H1 (cell line): ENCODE measurements at regions not wholly inside any gene's neighbourhood (a gene's known extent, or its start where the extent isn't known, plus 50 kb on each side); places are given as distances from the start of the nearest gene placed in this dataset.

Source experiments
- CTCF ChIA-PET: fragments of 300-600 bp; sonication (Branson Sonifier 250); formaldehyde crosslinking; loops from one replicate; lab custom pipeline; 2021; ENCODE audit not compliant: partially characterized antibody; lab: Charles Lee
- POLR2A ChIA-PET: fragments of 300-600 bp; sonication (Branson Sonifier 250); formaldehyde crosslinking; loops from one replicate; lab custom pipeline; 2021; ENCODE audit warnings: inconsistent platforms; ENCODE audit not compliant: partially characterized antibody; lab: Charles Lee
- DNase-seq, 2 experiments: peaks; one replicate each; pipeline versions ENCODE4 v3.0.0 to v3.0.0-alpha.2; 2010 to 2022; ENCODE audit warnings: low spot score in 2 of 2, low read depth in 1 of 2, mixed read lengths in 1 of 2
- FAIRE-seq: peaks from 2 replicates; lab custom pipeline; 2011; peaks lifted over from hg19 to GRCh38; lab: Jason Lieb, UNC
- H2AFZ ChIP-seq: 2 replicates; pipeline ENCODE4 v1.8.1; 2012; ENCODE audit warnings: low read length, inconsistent platforms
- H2AK5ac ChIP-seq: 2 replicates; pipeline ENCODE4 v1.6.1; 2013; ENCODE audit warnings: low read depth, low read length
- H2BK120ac ChIP-seq: replicated peaks from 2 replicates; pipeline ENCODE3; 2013; ENCODE audit warnings: low read depth, low read length, inconsistent platforms
- H2BK12ac ChIP-seq: 2 replicates; pipeline ENCODE4 v1.6.1; 2013; ENCODE audit warnings: low read depth, low read length
- H2BK15ac ChIP-seq: 2 replicates; pipeline ENCODE4 v1.6.1; 2013; ENCODE audit warnings: low read length
- H2BK20ac ChIP-seq: 2 replicates; pipeline ENCODE4 v1.6.1; 2013; ENCODE audit warnings: low read length
- H2BK5ac ChIP-seq: 2 replicates; pipeline ENCODE4 v1.6.1; 2013; ENCODE audit warnings: low read depth, low read length
- H3K14ac ChIP-seq: 2 replicates; pipeline ENCODE4 v1.6.1; 2013; ENCODE audit warnings: inconsistent platforms; ENCODE audit not compliant: insufficient read length
- H3K18ac ChIP-seq: 2 replicates; pipeline ENCODE4 v1.6.1; 2013; ENCODE audit warnings: low read length; ENCODE audit errors: extremely low read depth
- H3K23ac ChIP-seq: 2 replicates; pipeline ENCODE4 v1.6.1; 2013; ENCODE audit warnings: inconsistent platforms; ENCODE audit not compliant: insufficient read length
- H3K23me2 ChIP-seq: 2 replicates; pipeline ENCODE4 v1.6.1; 2013; ENCODE audit warnings: low read depth, low read length
- H3K27ac ChIP-seq: 2 replicates; pipeline ENCODE4 v1.6.1; 2011; ENCODE audit warnings: low read depth, low read length, inconsistent platforms
- H3K27me3 ChIP-seq, 4 experiments: replicated peaks in 1 of 4; 1 replicate in 1 of 4; 2 replicates in 3 of 4; pipeline versions ENCODE4 v1.6.1 to v1.8.1; 2011 to 2013; ENCODE audit warnings: low read length in 3 of 4, mild to moderate bottlenecking in 3 of 4, inconsistent platforms in 2 of 4, mixed read lengths in 2 of 4, moderate library complexity in 1 of 4; ENCODE audit not compliant: control insufficient read depth in 3 of 4, insufficient read depth in 3 of 4; ENCODE audit errors: extremely low read depth in 1 of 4
- H3K36me3 ChIP-seq, 4 experiments: 2 replicates each; pipeline versions ENCODE4 v1.6.1 to v1.8.1; 2011 to 2013; ENCODE audit warnings: mild to moderate bottlenecking in 4 of 4, low read length in 3 of 4, moderate library complexity in 2 of 4, control low read depth in 1 of 4, inconsistent platforms in 1 of 4; ENCODE audit not compliant: insufficient read depth in 4 of 4, control insufficient read depth in 2 of 4
- H3K4ac ChIP-seq: replicated peaks from 2 replicates; pipeline ENCODE3; 2013; ENCODE audit warnings: low read length, low read depth, mixed read lengths, inconsistent platforms; ENCODE audit not compliant: insufficient read length
- H3K4me1 ChIP-seq, 4 experiments: replicated peaks in 1 of 4; 1 replicate in 1 of 4; 2 replicates in 3 of 4; pipeline versions ENCODE4 v1.6.1 to v1.8.1; 2011 to 2013; ENCODE audit warnings: low read length in 3 of 4, inconsistent platforms in 2 of 4, mixed read lengths in 1 of 4; ENCODE audit not compliant: insufficient read depth in 4 of 4, control insufficient read depth in 3 of 4
- H3K4me2 ChIP-seq, 2 experiments: 2 replicates each; pipeline versions ENCODE4 v1.6.1 to v1.8.1; 2011 to 2013; ENCODE audit warnings: low read depth in 2 of 2, low read length in 2 of 2, control low read depth in 1 of 2, inconsistent platforms in 1 of 2, mild to moderate bottlenecking in 1 of 2; ENCODE audit not compliant: insufficient read depth in 1 of 2
- H3K4me3 ChIP-seq, 4 experiments: fragments of 200-600, 300-600 bp in 1 of 4; sonication (generic), shearing (Covaris generic), sonication (Bioruptor Twin) in 1 of 4; 2 replicates each; pipeline versions ENCODE4 v1.5.1 to v1.8.1; 2011 to 2016; ENCODE audit warnings: low read length in 4 of 4, low read depth in 3 of 4, control low read depth in 2 of 4, inconsistent platforms in 2 of 4, mild to moderate bottlenecking in 2 of 4, mixed read lengths in 1 of 4, moderate library complexity in 1 of 4; ENCODE audit not compliant: insufficient read depth in 2 of 4; ENCODE audit errors: extremely low read depth in 1 of 4
- H3K56ac ChIP-seq: replicated peaks from 2 replicates; pipeline ENCODE3; 2013; ENCODE audit warnings: low read depth, mild to moderate bottlenecking, mixed read lengths, low read length, inconsistent platforms; ENCODE audit not compliant: insufficient read length
- H3K79me1 ChIP-seq: 2 replicates; pipeline ENCODE4 v1.6.1; 2013; ENCODE audit warnings: low read depth, low read length, control low read depth
- H3K79me2 ChIP-seq, 2 experiments: 2 replicates each; pipeline versions ENCODE4 v1.6.1 to v1.8.1; 2012 to 2013; ENCODE audit warnings: low read length in 2 of 2, mild to moderate bottlenecking in 2 of 2, inconsistent platforms in 1 of 2; ENCODE audit not compliant: insufficient read depth in 2 of 2, control insufficient read depth in 1 of 2
- H3K9ac ChIP-seq, 4 experiments: replicated peaks in 1 of 4; 1 replicate in 1 of 4; 2 replicates in 3 of 4; pipeline versions ENCODE4 v1.6.1 to v1.8.1; 2011 to 2013; ENCODE audit warnings: low read depth in 3 of 4, low read length in 3 of 4, control low read depth in 2 of 4, mild to moderate bottlenecking in 2 of 4, moderate library complexity in 2 of 4, inconsistent platforms in 1 of 4; ENCODE audit errors: extremely low read depth in 1 of 4
- H3K9me3 ChIP-seq, 2 experiments: 2 replicates each; pipeline versions ENCODE4 v1.6.1 to v1.8.1; 2012 to 2013; ENCODE audit warnings: mild to moderate bottlenecking in 2 of 2, moderate library complexity in 2 of 2, control low read depth in 1 of 2, inconsistent platforms in 1 of 2, low read depth in 1 of 2, low read length in 1 of 2, mixed read lengths in 1 of 2; ENCODE audit not compliant: insufficient read depth in 2 of 2
- H4K20me1 ChIP-seq, 2 experiments: replicated peaks in 1 of 2; 2 replicates each; pipeline versions ENCODE3 to v1.8.1; 2011 to 2013; ENCODE audit warnings: inconsistent platforms in 2 of 2, low read length in 2 of 2, mild to moderate bottlenecking in 1 of 2; ENCODE audit not compliant: insufficient read depth in 2 of 2, control insufficient read depth in 1 of 2
- H4K5ac ChIP-seq: 2 replicates; pipeline ENCODE4 v1.6.1; 2013; ENCODE audit warnings: low read length, low read depth, mixed read lengths, inconsistent platforms; ENCODE audit not compliant: insufficient read length
- H4K8ac ChIP-seq: 2 replicates; pipeline ENCODE4 v1.8.0; 2013; ENCODE audit warnings: mild to moderate bottlenecking, moderate library complexity, low read length, inconsistent platforms; ENCODE audit not compliant: insufficient read depth; ENCODE audit errors: extremely low read depth
- H4K91ac ChIP-seq: replicated peaks from 2 replicates; pipeline ENCODE3; 2013; ENCODE audit warnings: low read length, mixed read lengths, inconsistent platforms; ENCODE audit not compliant: insufficient read length
- ASH2L ChIP-seq: fragments of 200-600, 300-600 bp; sonication (generic); IDR thresholded peaks from one replicate; pipeline ENCODE4 v1.7.1; 2017; ENCODE audit warnings: low read length
- BCL11A ChIP-seq, 2 experiments: IDR thresholded peaks; one replicate each; pipeline ENCODE4 v1.6.1; 2011; ENCODE audit warnings: low read depth in 2 of 2, low read length in 2 of 2, mild to moderate bottlenecking in 2 of 2
- CBX5 ChIP-seq: fragments of 300-800, 300-1000 bp; sonication (generic); IDR thresholded peaks from 2 replicates; pipeline ENCODE4 v1.7.1; 2016; ENCODE audit warnings: antibody characterized with exemption, low read length, low read depth
- CEBPB ChIP-seq: IDR thresholded peaks from 2 replicates; pipeline ENCODE4 v1.6.1; 2012; ENCODE audit warnings: low read depth, low read length
- CREB1 ChIP-seq: IDR thresholded peaks from 2 replicates; pipeline ENCODE4 v1.6.1; 2012; ENCODE audit warnings: inconsistent platforms
- EGR1 ChIP-seq: IDR thresholded peaks from 2 replicates; pipeline ENCODE4 v1.6.1; 2011; ENCODE audit warnings: low read depth, low read length, borderline replicate concordance
- EP300 ChIP-seq, 2 experiments: IDR thresholded peaks; 1 replicate in 1 of 2; 2 replicates in 1 of 2; pipeline ENCODE4 v1.6.1; 2011 to 2012; ENCODE audit warnings: low read depth in 2 of 2, low read length in 2 of 2, mild to moderate bottlenecking in 2 of 2, borderline replicate concordance in 1 of 2, inconsistent platforms in 1 of 2, moderate library complexity in 1 of 2
- NANOG ChIP-seq: IDR thresholded peaks from 2 replicates; pipeline ENCODE4 v1.6.1; 2011; ENCODE audit warnings: low read length, low read depth, mild to moderate bottlenecking, inconsistent platforms; ENCODE audit not compliant: insufficient read depth, poor library complexity, severe bottlenecking
- POLR2AphosphoS5 ChIP-seq: IDR thresholded peaks from 2 replicates; pipeline ENCODE4 v1.6.1; 2011; ENCODE audit warnings: low read depth, low read length
- RBBP5 ChIP-seq: IDR thresholded peaks from 2 replicates; pipeline ENCODE4 v1.7.1; 2012; ENCODE audit warnings: low read depth, mild to moderate bottlenecking, inconsistent platforms, low read length, moderate library complexity, borderline replicate concordance
- RNF2 ChIP-seq: fragments of 200-900, 300-1000 bp; sonication (generic); IDR thresholded peaks from 2 replicates; pipeline ENCODE4 v1.7.1; 2016; ENCODE audit warnings: borderline replicate concordance, low read depth, mild to moderate bottlenecking, antibody characterized with exemption, low read length; ENCODE audit not compliant: poor library complexity, severe bottlenecking; ENCODE audit errors: missing control alignments
- RXRA ChIP-seq: IDR thresholded peaks from 2 replicates; pipeline ENCODE4 v1.6.1; 2011; ENCODE audit warnings: low read depth, mild to moderate bottlenecking, low read length, moderate library complexity; ENCODE audit not compliant: insufficient read depth
- SIN3A ChIP-seq, 2 experiments: IDR thresholded peaks in 1 of 2; conservative IDR thresholded peaks in 1 of 2; 2 replicates each; pipeline ENCODE4 v1.6.1; 2011 to 2012; ENCODE audit warnings: low read length in 2 of 2, improper control_type of control experiment in 1 of 2, low read depth in 1 of 2, mild to moderate bottlenecking in 1 of 2
- SIX5 ChIP-seq: IDR thresholded peaks from 2 replicates; pipeline ENCODE4 v1.6.1; 2011; ENCODE audit warnings: mild to moderate bottlenecking, low read depth, low read length
- SP1 ChIP-seq: IDR thresholded peaks from 2 replicates; pipeline ENCODE4 v1.6.1; 2011; ENCODE audit warnings: low read depth, low read length
- WGBS, 2 experiments: shearing (Covaris generic) in 1 of 2; methylation state at CpG; one replicate each; pipeline versions ENCODE4 v1.1.6 to v1.1.7; 2013 to 2015; ENCODE audit warnings: low lambda C conversion rate in 2 of 2, mixed read lengths in 2 of 2, inconsistent platforms in 1 of 2, low coverage in 1 of 2, missing lambda C conversion rate in 1 of 2; ENCODE audit not compliant: insufficient replicate concordance in 2 of 2, insufficient coverage in 1 of 2, insufficient read length in 1 of 2; ENCODE audit errors: extremely low coverage in 1 of 2, missing lambda C conversion rate in 1 of 2; 5-methylcytosine and 5-hydroxymethylcytosine counted together

- Histone ChIP-seq H3K9me3 (no peaks in the 10 kb centered on the region), H2BK12ac (no peak overlapping the region), H4K91ac (no peak overlapping the region), H3K27ac (0 out of 2 replicates have a peak overlapping the region, but pooled peaks have one; percentile 10), H3K4me1 (no peaks in the 10 kb centered on the region), H2BK120ac (no peak overlapping the region), H2BK15ac (no peak overlapping the region), H4K8ac (no peak overlapping the region), H2BK20ac (no peak overlapping the region), H3K4me3 (no peak overlapping the region), H3K36me3 (no peaks in the 10 kb centered on the region), H2AK5ac (no peak overlapping the region), H3K4ac (no peak overlapping the region), H3K23me2 (no peaks in the 10 kb centered on the region), H4K5ac (no peak overlapping the region), H3K79me2 (no peaks in the 10 kb centered on the region), H2AFZ (no peak overlapping the region), H3K14ac (no peak overlapping the region), H3K56ac (no peak overlapping the region), H3K79me1 (no peaks in the 10 kb centered on the region), H3K18ac (no peak overlapping the region), H4K20me1 (no peaks in the 10 kb centered on the region), H3K27me3 (no peaks in the 10 kb centered on the region), H3K23ac (no peak overlapping the region), H2BK5ac (no peak overlapping the region), H3K9ac (no peak overlapping the region), H3K4me2 (no peak overlapping the region)
- TF ChIP-seq CREB1 (no peak), RBBP5 (no peak), NANOG (no peak), SIN3A (conservative IDR thresholded peaks at IDR 0.05 in 1 of 2, IDR thresholded peaks at IDR 0.05 in 1 of 2; ENCODE audit: low read depth in 1 of 2, low read length in 2 of 2) (no peak), CEBPB (no peak), EGR1 (no peak), POLR2AphosphoS5 (no peak), RXRA (no peak), CBX5 (no peak), BCL11A (IDR thresholded peaks at IDR 0.05; ENCODE audit: low read depth in 2 of 2, low read length in 2 of 2) (no peak), SIX5 (no peak), RNF2 (no peak), EP300 (IDR thresholded peaks at IDR 0.05; ENCODE audit: borderline replicate concordance in 1 of 2, low read depth in 2 of 2, low read length in 2 of 2) (no peak), ASH2L (no peak), SP1 (no peak)
- DNase-seq (no peak), FAIRE-seq (no peak)
- 93% methylated on average over 2 of the region's 2 CpGs; no CpG with 5 or more reads in 1 of the 2 experiments for WGBS, 2 experiments
- ChIA-PET POLR2A (no interaction called here), CTCF (no interaction called here)
Measured at GRCh38 chr7:125173571-125173970, 243.9 kb upstream of the POT1 start.
